B cell (primary cell): ENCODE measurements at regions not wholly inside any gene's neighbourhood (a gene's known extent, or its start where the extent isn't known, plus 50 kb on each side); places are given as distances from the start of the nearest gene placed in this dataset.

Experiments
- CTCF ChIP-seq: fragments of 200-600 bp; IDR thresholded peaks from one replicate; pipeline ENCODE4 v1.8.0; 2022; ENCODE audit warnings: antibody characterized with exemption, mild to moderate bottlenecking
- EZH2 ChIP-seq: IDR thresholded peaks from 2 replicates; pipeline ENCODE4 v1.6.1; 2012; ENCODE audit warnings: borderline replicate concordance, low read depth, mild to moderate bottlenecking, moderate library complexity, low read length; ENCODE audit not compliant: insufficient read depth, poor library complexity, severe bottlenecking

GRCh38 chr2:183495079-183495478 lies 370.8 kb downstream of the NUP35 start:
- TF ChIP-seq CTCF, result no peak
- TF ChIP-seq EZH2, result no peak
